ENCODE measurements at regions not wholly inside any gene's neighbourhood (a gene's known extent, or its start where the extent isn't known, plus 50 kb on each side); places are given as distances from the start of the nearest gene placed in this dataset.

- TF ChIP-seq CTCF (IDR thresholded peaks at IDR 0.05; ENCODE audit: low read depth, low read length, poor library complexity, severe bottlenecking) (no peak), EZH2phosphoT487 (IDR thresholded peaks at IDR 0.05; ENCODE audit: borderline replicate concordance, low read length) (no peak)
Measured at GRCh38 chr2:83956991-83957390, 502.1 kb downstream of the SUCLG1 start.

Data from DOHH2 (cell line).